Mucosa of rectum (tissue), 2 donors: ENCODE measurements at regions not wholly inside any gene's neighbourhood (a gene's known extent, or its start where the extent isn't known, plus 50 kb on each side); places are given as distances from the start of the nearest gene placed in this dataset.

Experiments used
- H3K27ac ChIP-seq, 2 donors: one replicate each; pipeline ENCODE4 v1.7.0; 2013; ENCODE audit warnings: inconsistent platforms in 2 of 2, low read depth in 2 of 2, low read length in 2 of 2
- H3K27me3 ChIP-seq, 2 donors: one replicate each; pipeline ENCODE4 v1.7.0; 2013; ENCODE audit warnings: low read length in 2 of 2; ENCODE audit not compliant: control insufficient read depth in 2 of 2, insufficient read depth in 2 of 2
- H3K36me3 ChIP-seq, 2 donors: one replicate each; pipeline ENCODE4 v1.7.0; 2013; ENCODE audit warnings: low read length in 2 of 2; ENCODE audit not compliant: control insufficient read depth in 2 of 2, insufficient read depth in 2 of 2
- H3K4me1 ChIP-seq, 2 donors: one replicate each; pipeline ENCODE4 v1.7.0; 2013; ENCODE audit warnings: low read length in 2 of 2, mild to moderate bottlenecking in 1 of 2; ENCODE audit not compliant: control insufficient read depth in 2 of 2, insufficient read depth in 2 of 2
- H3K4me3 ChIP-seq, 2 donors: one replicate each; pipeline ENCODE4 v1.7.0; 2013; ENCODE audit warnings: low read length in 2 of 2
- H3K9ac ChIP-seq, 2 donors: one replicate each; pipeline ENCODE4 v1.7.0; 2013; ENCODE audit warnings: low read length in 2 of 2, low read depth in 1 of 2, mild to moderate bottlenecking in 1 of 2
- H3K9me3 ChIP-seq, 2 donors: one replicate each; pipeline ENCODE4 v1.7.0; 2013; ENCODE audit warnings: low read length in 2 of 2; ENCODE audit not compliant: control insufficient read depth in 2 of 2
- donor health status: healthy.
- donor health status: Normal muscosa, but diverticular disease.

DNA sequence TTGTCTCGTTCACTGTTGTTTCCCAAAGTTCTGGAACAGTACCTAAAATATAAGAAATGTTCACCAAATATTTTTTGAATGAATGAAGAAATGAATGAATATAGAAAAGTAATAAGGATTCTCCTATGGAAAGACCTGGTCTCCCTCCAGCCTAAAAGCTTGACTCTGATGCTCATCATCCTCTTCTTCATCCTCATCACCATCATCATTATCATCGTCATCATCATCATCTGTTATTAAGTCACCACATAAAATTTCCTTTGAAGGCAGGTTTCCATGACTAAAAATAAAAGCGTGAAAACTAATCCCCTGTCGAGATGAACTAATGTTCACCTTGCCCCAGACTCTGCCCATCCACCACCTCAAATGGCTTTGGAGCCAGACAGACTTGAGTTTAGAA, 181.4 kb upstream of the PRNP start:
- H3K4me3 ChIP-seq, result no peak overlapping the region
- no peaks in the 10 kb centered on the region for H3K27me3 ChIP-seq
- H3K36me3 ChIP-seq, result no peaks in the 10 kb centered on the region
- H3K4me1 ChIP-seq, result no peaks in the 10 kb centered on the region
- no peak overlapping the region for H3K9ac ChIP-seq
- H3K9me3 ChIP-seq, result no peaks in the 10 kb centered on the region
- H3K27ac ChIP-seq, result no peak overlapping the region

DNA sequence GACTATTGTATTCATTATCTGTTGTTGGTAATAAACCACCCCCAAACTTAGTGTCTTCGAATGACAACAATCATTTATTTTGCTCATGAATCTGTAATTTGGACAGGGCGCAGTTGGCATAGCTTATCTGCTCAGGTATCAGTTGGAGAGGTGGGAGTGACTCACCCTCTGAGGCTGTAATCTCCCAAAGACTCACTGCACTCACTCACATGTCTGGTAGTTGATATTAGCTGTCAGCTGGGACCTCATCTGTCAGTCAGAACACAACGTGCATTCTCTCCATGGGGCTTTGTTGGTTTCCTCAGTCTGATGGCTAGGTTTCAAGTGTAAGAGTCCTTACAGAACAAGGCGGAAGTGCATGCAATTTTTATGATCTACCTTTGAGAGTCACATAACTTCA, 183.5 kb upstream of the PRNP start:
- H3K9me3 ChIP-seq, result no peaks in the 10 kb centered on the region
- no peaks in the 10 kb centered on the region for H3K4me1 ChIP-seq
- H3K27ac ChIP-seq, result no peak overlapping the region
- no peak overlapping the region for H3K4me3 ChIP-seq
- no peaks in the 10 kb centered on the region for H3K36me3 ChIP-seq
- no peak overlapping the region for H3K9ac ChIP-seq
- H3K27me3 ChIP-seq, result no peaks in the 10 kb centered on the region

DNA sequence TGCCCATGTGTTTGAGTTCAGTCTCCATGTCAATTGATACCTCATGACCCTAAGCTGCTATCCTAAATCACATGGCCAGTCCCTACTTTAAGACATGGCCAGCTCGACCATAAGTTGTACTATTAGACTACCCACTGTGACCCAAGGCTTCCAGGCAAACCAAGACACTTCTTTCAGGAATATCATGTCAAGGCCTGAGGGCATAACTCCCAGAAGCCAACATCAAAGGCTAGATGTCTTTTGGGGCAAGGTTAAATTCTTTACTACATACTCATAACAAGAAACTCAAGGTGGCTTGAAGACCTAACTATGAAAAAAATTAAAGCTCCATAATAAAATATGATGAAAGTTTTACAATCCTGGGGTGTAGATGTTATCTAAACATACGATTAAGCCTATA, 192.9 kb upstream of the PRNP start:
- H3K27me3 ChIP-seq, result peaks cover 0 to 2% of the 10 kb centered on the region in 2 donors

GRCh38 chr20:4491643-4492042, 194.6 kb upstream of the PRNP start:
- Histone ChIP-seq H3K36me3 (no peaks in the 10 kb centered on the region), H3K27me3 (peaks cover 0 to 2% of the 10 kb centered on the region in 2 donors), H3K9me3 (no peaks in the 10 kb centered on the region), H3K27ac (no peak overlapping the region), H3K4me1 (no peaks in the 10 kb centered on the region), H3K9ac (no peak overlapping the region), H3K4me3 (no peak overlapping the region)

More for the DNA sequence above, 192.9 kb upstream of the PRNP start:
- no peaks in the 10 kb centered on the region for H3K36me3 ChIP-seq
- no peaks in the 10 kb centered on the region for H3K4me1 ChIP-seq
- no peaks in the 10 kb centered on the region for H3K9me3 ChIP-seq
- H3K9ac ChIP-seq, result no peak overlapping the region
- H3K27ac ChIP-seq, result no peak overlapping the region
- no peak overlapping the region for H3K4me3 ChIP-seq

DNA sequence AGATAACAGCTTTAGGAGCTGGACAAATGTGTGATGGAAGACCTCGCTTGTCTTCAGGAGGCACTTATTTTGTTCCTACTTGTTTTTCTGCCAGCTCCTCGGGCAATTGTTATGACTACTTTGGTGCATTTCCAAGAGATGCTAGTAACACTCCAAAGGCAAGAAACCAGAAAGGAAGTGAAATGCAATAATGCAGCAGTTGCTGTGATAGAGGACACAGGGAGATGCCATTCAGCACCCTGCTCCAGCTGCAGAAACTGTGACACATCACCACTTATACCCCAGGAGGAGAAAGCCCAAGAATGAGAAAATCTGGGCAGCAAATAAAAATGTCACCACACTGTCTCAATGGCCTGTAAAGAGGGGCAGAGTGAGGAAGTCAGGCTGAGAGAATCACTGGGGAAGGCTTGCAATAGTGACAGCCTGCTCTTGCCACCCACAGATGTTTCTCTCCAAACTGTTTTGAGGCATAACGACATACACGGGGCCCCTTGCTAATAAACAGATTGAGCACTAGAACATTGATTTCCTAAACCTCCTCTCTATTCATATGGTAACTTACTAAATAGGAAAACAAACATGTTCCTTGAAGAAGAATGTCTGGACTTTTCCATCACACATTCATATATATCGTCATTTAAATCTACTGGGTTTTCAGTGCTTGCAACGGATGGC, 195.5 kb upstream of the PRNP start:
- peaks cover 0 to 2% of the 10 kb centered on the region in 2 donors for H3K27me3 ChIP-seq
- H3K27ac ChIP-seq, result no peak overlapping the region
- no peaks in the 10 kb centered on the region for H3K9me3 ChIP-seq
- H3K4me1 ChIP-seq, result no peaks in the 10 kb centered on the region
- no peak overlapping the region for H3K9ac ChIP-seq
- H3K36me3 ChIP-seq, result no peaks in the 10 kb centered on the region
- H3K4me3 ChIP-seq, result no peak overlapping the region

GRCh38 chr20:4490045-4490444, 196.2 kb upstream of the PRNP start:
- H3K4me3 ChIP-seq, result no peak overlapping the region
- H3K36me3 ChIP-seq, result no peaks in the 10 kb centered on the region
- no peak overlapping the region for H3K27ac ChIP-seq
- H3K9ac ChIP-seq, result no peak overlapping the region
- no peaks in the 10 kb centered on the region for H3K9me3 ChIP-seq
- H3K4me1 ChIP-seq, result no peaks in the 10 kb centered on the region
- H3K27me3 ChIP-seq, result peaks cover 0 to 2% of the 10 kb centered on the region in 2 donors

- no peaks in the 10 kb centered on the region for H3K36me3 ChIP-seq
- H3K4me1 ChIP-seq, result no peaks in the 10 kb centered on the region
- H3K27ac ChIP-seq, result no peak overlapping the region
- H3K27me3 ChIP-seq, result no peaks in the 10 kb centered on the region
- no peaks in the 10 kb centered on the region for H3K9me3 ChIP-seq
- H3K4me3 ChIP-seq, result no peak overlapping the region
- H3K9ac ChIP-seq, result no peak overlapping the region
Observed at GRCh38 chr20:4488407-4489339, 197.6 kb upstream of the PRNP start.

DNA sequence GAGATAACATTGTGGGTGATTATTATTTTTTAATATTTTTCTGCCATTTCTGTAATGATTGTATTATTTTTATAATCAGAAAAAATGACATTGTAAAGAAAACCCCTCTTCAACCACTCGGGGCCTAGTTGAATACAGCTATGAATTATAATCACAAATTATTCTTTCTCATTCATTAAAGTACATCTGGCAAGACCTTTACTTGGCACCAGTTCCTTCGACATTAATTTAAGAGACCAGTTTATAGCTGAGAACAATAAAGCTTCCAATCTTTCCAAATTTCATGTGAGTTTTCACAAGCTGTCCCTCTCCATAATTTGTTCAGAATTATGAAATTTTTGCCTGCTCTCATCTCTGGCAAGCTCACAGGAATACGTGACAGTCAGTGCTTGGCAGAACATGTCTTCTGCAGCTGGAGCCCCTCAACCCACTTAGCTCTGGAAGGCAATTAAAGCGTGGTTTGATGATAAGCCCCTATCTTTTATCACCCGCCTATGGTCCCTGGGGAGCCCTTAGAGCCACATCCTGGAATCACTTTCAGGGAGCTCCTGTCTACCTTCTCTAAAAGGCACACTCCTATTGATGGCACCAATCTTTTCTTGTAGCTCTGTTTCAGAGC, 201.8 kb upstream of the PRNP start:
- Histone ChIP-seq H3K4me3 (no peak overlapping the region), H3K27me3 (no peaks in the 10 kb centered on the region)

GRCh38 chr20:4483961-4484360, 202.3 kb upstream of the PRNP start:
- Histone ChIP-seq H3K9ac (no peak overlapping the region), H3K36me3 (no peaks in the 10 kb centered on the region), H3K4me3 (no peak overlapping the region), H3K27ac (no peak overlapping the region), H3K27me3 (no peaks in the 10 kb centered on the region), H3K4me1 (no peaks in the 10 kb centered on the region), H3K9me3 (no peaks in the 10 kb centered on the region)

More for the DNA sequence above, 201.8 kb upstream of the PRNP start:
- Histone ChIP-seq H3K4me1 (no peaks in the 10 kb centered on the region), H3K36me3 (no peaks in the 10 kb centered on the region), H3K27ac (no peak overlapping the region), H3K9ac (no peak overlapping the region), H3K9me3 (no peaks in the 10 kb centered on the region)

DNA sequence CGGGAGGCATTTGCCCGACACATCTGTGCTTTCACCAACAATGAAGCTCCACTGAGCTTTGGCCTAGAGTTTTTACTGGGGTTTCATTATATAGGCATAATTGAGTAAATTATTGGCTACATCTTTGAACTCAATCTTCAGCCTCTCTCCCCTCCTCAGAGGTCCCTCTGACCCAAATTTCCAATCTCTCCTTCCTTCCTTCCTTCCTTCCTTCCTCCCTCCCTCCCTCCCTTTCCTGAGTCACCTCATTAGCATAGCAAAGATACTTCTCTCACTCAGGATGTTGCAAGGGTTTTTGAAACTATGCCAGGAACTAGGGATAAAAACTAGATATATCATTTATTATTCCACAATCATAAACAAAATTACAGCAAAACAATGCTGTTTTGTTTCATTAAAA, 202.8 kb upstream of the PRNP start:
- Histone ChIP-seq H3K36me3 (no peaks in the 10 kb centered on the region), H3K4me1 (no peaks in the 10 kb centered on the region), H3K9me3 (no peaks in the 10 kb centered on the region), H3K27me3 (no peaks in the 10 kb centered on the region), H3K4me3 (no peak overlapping the region), H3K9ac (no peak overlapping the region), H3K27ac (no peak overlapping the region)
